Hematopoietic multipotent progenitor cell treated with erythropoietin and hydrocortisone succinate and interleukin-3 and kit ligand, for 4 days (in vitro differentiated cells): ENCODE measurements at regions not wholly inside any gene's neighbourhood (a gene's known extent, or its start where the extent isn't known, plus 50 kb on each side); places are given as distances from the start of the nearest gene placed in this dataset.

Source experiments
- DNase-seq: peaks from one replicate; pipeline ENCODE4 v3.0.0-alpha.2; 2015

- DNase-seq: no peak
Measured at GRCh38 chr18:33951031-33951430, 273.7 kb downstream of the NOL4 start.

- no peak for DNase-seq
Measured at GRCh38 chr18:33946336-33946735, 278.4 kb downstream of the NOL4 start.

GRCh38 chr18:33944493-33944892 lies 280.2 kb downstream of the NOL4 start:
- no peak for DNase-seq

GRCh38 chr18:33937270-33937816 lies 287.4 kb downstream of the NOL4 start:
- DNase-seq: no peak

- no peak for DNase-seq
Measured at GRCh38 chr18:33934258-33934657, 290.5 kb downstream of the NOL4 start.

GRCh38 chr18:33928231-33928630 lies 296.5 kb downstream of the NOL4 start:
- DNase-seq: no peak

- no peak for DNase-seq
Measured at GRCh38 chr18:33924576-33924975, 300.1 kb downstream of the NOL4 start.

GRCh38 chr18:33923980-33924379 lies 300.7 kb downstream of the NOL4 start:
- DNase-seq: no peak

- DNase-seq: no peak
Measured at GRCh38 chr18:33918571-33918970, 306.1 kb downstream of the NOL4 start.

GRCh38 chr18:33916200-33916599 lies 308.5 kb downstream of the NOL4 start:
- DNase-seq: peak; percentile 1

GRCh38 chr18:33914399-33914798 lies 310.3 kb downstream of the NOL4 start:
- DNase-seq: no peak

GRCh38 chr18:33906046-33906445 lies 318.7 kb downstream of the NOL4 start:
- DNase-seq: no peak

GRCh38 chr18:33901894-33902512 lies 322.7 kb downstream of the NOL4 start:
- DNase-seq: peak; percentile 2

GRCh38 chr18:33900638-33901037 lies 322.6 kb downstream of the ASXL3 start:
- DNase-seq: no peak

- no peak for DNase-seq
Measured at GRCh38 chr18:33898427-33898826, 320.4 kb downstream of the ASXL3 start.

- DNase-seq: no peak
Measured at GRCh38 chr18:33878213-33878612, 300.2 kb downstream of the ASXL3 start.

GRCh38 chr18:33875029-33875565 lies 297.1 kb downstream of the ASXL3 start:
- DNase-seq: no peak

- DNase-seq: no peak
Measured at GRCh38 chr18:33873112-33873511, 295.1 kb downstream of the ASXL3 start.

- no peak for DNase-seq
Measured at GRCh38 chr18:33871363-33872025, 293.5 kb downstream of the ASXL3 start.

GRCh38 chr18:33870059-33870458 lies 292.0 kb downstream of the ASXL3 start:
- no peak for DNase-seq

GRCh38 chr18:33866386-33866785 lies 288.4 kb downstream of the ASXL3 start:
- no peak for DNase-seq

- no peak for DNase-seq
Measured at GRCh38 chr18:33863912-33864311, 285.9 kb downstream of the ASXL3 start.

GRCh38 chr18:33854827-33855139 lies 276.8 kb downstream of the ASXL3 start:
- no peak for DNase-seq

GRCh38 chr18:33854086-33854826 lies 276.2 kb downstream of the ASXL3 start:
- DNase-seq: no peak
